ENCODE measurements at regions not wholly inside any gene's neighbourhood (a gene's known extent, or its start where the extent isn't known, plus 50 kb on each side); places are given as distances from the start of the nearest gene placed in this dataset.

DNA sequence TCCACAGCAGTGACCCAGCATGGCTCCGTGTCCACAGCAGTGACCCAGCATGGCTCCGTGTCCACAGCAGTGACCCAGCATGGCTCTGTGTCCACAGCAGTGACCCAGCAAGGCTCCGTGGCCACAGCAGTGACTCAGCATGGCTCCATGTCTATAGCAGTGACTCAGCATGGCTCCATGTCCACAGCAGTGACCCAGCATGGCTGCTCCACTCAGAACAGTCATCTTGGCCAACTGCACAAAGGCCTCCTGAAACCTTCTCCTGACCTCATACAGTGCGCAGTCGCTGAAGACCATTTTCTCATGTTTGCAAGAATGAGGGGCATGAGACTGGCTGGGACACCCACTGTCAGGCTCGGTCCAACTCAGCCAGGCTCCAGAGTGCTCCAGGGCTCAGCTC, 333.4 kb upstream of the RAB6C start:
- TF ChIP-seq, protein P1, sequence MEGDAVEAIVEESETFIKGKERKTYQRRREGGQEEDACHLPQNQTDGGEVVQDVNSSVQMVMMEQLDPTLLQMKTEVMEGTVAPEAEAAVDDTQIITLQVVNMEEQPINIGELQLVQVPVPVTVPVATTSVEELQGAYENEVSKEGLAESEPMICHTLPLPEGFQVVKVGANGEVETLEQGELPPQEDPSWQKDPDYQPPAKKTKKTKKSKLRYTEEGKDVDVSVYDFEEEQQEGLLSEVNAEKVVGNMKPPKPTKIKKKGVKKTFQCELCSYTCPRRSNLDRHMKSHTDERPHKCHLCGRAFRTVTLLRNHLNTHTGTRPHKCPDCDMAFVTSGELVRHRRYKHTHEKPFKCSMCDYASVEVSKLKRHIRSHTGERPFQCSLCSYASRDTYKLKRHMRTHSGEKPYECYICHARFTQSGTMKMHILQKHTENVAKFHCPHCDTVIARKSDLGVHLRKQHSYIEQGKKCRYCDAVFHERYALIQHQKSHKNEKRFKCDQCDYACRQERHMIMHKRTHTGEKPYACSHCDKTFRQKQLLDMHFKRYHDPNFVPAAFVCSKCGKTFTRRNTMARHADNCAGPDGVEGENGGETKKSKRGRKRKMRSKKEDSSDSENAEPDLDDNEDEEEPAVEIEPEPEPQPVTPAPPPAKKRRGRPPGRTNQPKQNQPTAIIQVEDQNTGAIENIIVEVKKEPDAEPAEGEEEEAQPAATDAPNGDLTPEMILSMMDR (conservative IDR thresholded peaks at IDR 0.05; ENCODE audit: low read depth, low read length), result no peak
- TF ChIP-seq EZH2 (IDR thresholded peaks at IDR 0.05; ENCODE audit: low read length, unreplicated experiment), result no peak
